B cell (primary cell): ENCODE measurements at regions not wholly inside any gene's neighbourhood (a gene's known extent, or its start where the extent isn't known, plus 50 kb on each side); places are given as distances from the start of the nearest gene placed in this dataset.

Source experiments
- ATAC-seq: fragments of 200-7000 bp; cut with Tn5 transposase; one replicate; pipeline ENCODE4 v1.10.0; 2021; ENCODE audit warnings: low read depth, mild to moderate bottlenecking, moderate number of reproducible peaks, moderate library complexity
- CTCF ChIA-PET: fragments of 350-600 bp; sonication (Branson Sonifier 250); formaldehyde crosslinking; loops from one replicate; lab custom pipeline; 2021; ENCODE audit warnings: antibody characterized with exemption, inconsistent platforms; lab: Charles Lee
- POLR2A ChIA-PET: fragments of 350-600 bp; sonication (Branson Sonifier 250); formaldehyde crosslinking; loops from one replicate; lab custom pipeline; 2021; ENCODE audit warnings: antibody characterized with exemption; lab: Charles Lee
- DNase-seq: peaks from one replicate; pipeline ENCODE4 v3.0.0; 2013
- H2AFZ ChIP-seq: 2 replicates; pipeline ENCODE4 v1.6.1; 2012; ENCODE audit warnings: mild to moderate bottlenecking, low read depth, low read length; ENCODE audit not compliant: insufficient read depth, poor library complexity, severe bottlenecking
- H3K27ac ChIP-seq, 2 donors: 1 replicate in 1 of 2; 2 replicates in 1 of 2; pipeline ENCODE4 v1.5.1; 2012 to 2013; ENCODE audit warnings: low read length in 2 of 2, mild to moderate bottlenecking in 2 of 2, moderate library complexity in 1 of 2
- H3K27me3 ChIP-seq, 4 experiments: fragments of 200-600 bp in 1 of 4; sonication (generic) in 1 of 4; replicated peaks in 1 of 4; 1 replicate in 2 of 4; 2 replicates in 2 of 4; pipeline versions ENCODE4 v1.6.1 to v1.7.0; 2013 to 2016; ENCODE audit warnings: low read length in 3 of 4, mild to moderate bottlenecking in 2 of 4, mixed read lengths in 1 of 4, moderate library complexity in 1 of 4; ENCODE audit not compliant: insufficient read depth in 4 of 4, control insufficient read depth in 3 of 4; ENCODE audit errors: control extremely low read depth in 1 of 4
- H3K36me3 ChIP-seq, 2 experiments: replicated peaks in 1 of 2; 1 replicate in 1 of 2; 2 replicates in 1 of 2; pipeline versions ENCODE4 v1.6.1 to v1.7.1; 2013; ENCODE audit warnings: low read length in 1 of 2; ENCODE audit not compliant: insufficient read depth in 2 of 2, control insufficient read depth in 1 of 2; ENCODE audit errors: control extremely low read depth in 1 of 2, extremely low read depth in 1 of 2
- H3K4me1 ChIP-seq, 2 donors: fragments of 200-600 bp in 1 of 2; sonication (generic) in 1 of 2; 1 replicate in 1 of 2; 2 replicates in 1 of 2; pipeline versions ENCODE4 v1.5.1 to v1.6.1; 2013 to 2017; ENCODE audit warnings: low read length in 2 of 2; ENCODE audit not compliant: control insufficient read depth in 2 of 2, insufficient read depth in 2 of 2
- H3K4me2 ChIP-seq: replicated peaks from 2 replicates; pipeline ENCODE3; 2012; ENCODE audit warnings: mild to moderate bottlenecking, low read depth, low read length; ENCODE audit not compliant: poor library complexity, severe bottlenecking
- H3K4me3 ChIP-seq, 5 experiments: fragments of 200-600 bp in 1 of 5; sonication (generic) in 1 of 5; 1 replicate in 3 of 5; 2 replicates in 2 of 5; pipeline versions ENCODE4 v1.5.1 to v1.7.0; 2011 to 2016; ENCODE audit warnings: low read length in 4 of 5, mild to moderate bottlenecking in 4 of 5, low read depth in 2 of 5, control low read depth in 1 of 5, moderate library complexity in 1 of 5; ENCODE audit not compliant: insufficient read depth in 1 of 5; ENCODE audit errors: control extremely low read depth in 1 of 5, extremely low read depth in 1 of 5
- H3K79me2 ChIP-seq: fragments of 200-600 bp; sonication (generic); one replicate; pipeline ENCODE4 v1.6.0; 2016; ENCODE audit warnings: low read length; ENCODE audit not compliant: control insufficient read depth, insufficient read depth
- H3K9ac ChIP-seq: fragments of 200-600 bp; sonication (generic); 2 replicates; pipeline ENCODE4 v1.6.1; 2017; ENCODE audit warnings: mild to moderate bottlenecking, low read length, moderate library complexity
- H3K9me3 ChIP-seq, 3 donors: one replicate each; pipeline versions ENCODE4 v1.6.1 to v1.7.1; 2013; ENCODE audit warnings: low read length in 2 of 3; ENCODE audit not compliant: control insufficient read depth in 2 of 3, insufficient read depth in 1 of 3; ENCODE audit errors: control extremely low read depth in 1 of 3
- H4K20me1 ChIP-seq: 2 replicates; pipeline ENCODE4 v1.6.0; 2012; ENCODE audit warnings: mild to moderate bottlenecking, low read length; ENCODE audit not compliant: insufficient read depth, control insufficient read depth, poor library complexity, severe bottlenecking
- H3K27ac Mint-ChIP-seq: one replicate; pipeline ENCODE4 v1.8.0; 2021; ENCODE audit warnings: mixed read lengths
- H3K27me3 Mint-ChIP-seq: one replicate; pipeline ENCODE4 v1.8.0; 2021; ENCODE audit warnings: mixed read lengths
- H3K4me1 Mint-ChIP-seq: one replicate; pipeline ENCODE4 v1.8.0; 2021; ENCODE audit warnings: mixed read lengths
- H3K4me3 Mint-ChIP-seq: one replicate; pipeline ENCODE4 v1.8.0; 2021; ENCODE audit warnings: mixed read lengths
- H3K9me3 Mint-ChIP-seq: one replicate; pipeline ENCODE4 v1.8.0; 2022; ENCODE audit warnings: mixed read lengths; ENCODE audit not compliant: insufficient read depth
- EZH2 ChIP-seq: IDR thresholded peaks from 2 replicates; pipeline ENCODE4 v1.6.1; 2012; ENCODE audit warnings: borderline replicate concordance, low read depth, mild to moderate bottlenecking, moderate library complexity, low read length; ENCODE audit not compliant: insufficient read depth, poor library complexity, severe bottlenecking
- WGBS: methylation state at CpG from one replicate; pipeline ENCODE4 v1.1.5; 2013; ENCODE audit warnings: missing lambda C conversion rate; ENCODE audit not compliant: insufficient coverage; 5-methylcytosine and 5-hydroxymethylcytosine counted together
- intact Hi-C: fragments of 100-400 bp; cut with micrococcal nuclease; formaldehyde crosslinking; loops from one replicate; pipeline ENCODE4 v1.10.0; 2022
- TF ChIP-seq, protein P1 (sequence below): fragments of 200-600 bp; IDR thresholded peaks from one replicate; pipeline ENCODE4 v1.8.0; 2022; ENCODE audit warnings: antibody characterized with exemption, mild to moderate bottlenecking

DNA sequence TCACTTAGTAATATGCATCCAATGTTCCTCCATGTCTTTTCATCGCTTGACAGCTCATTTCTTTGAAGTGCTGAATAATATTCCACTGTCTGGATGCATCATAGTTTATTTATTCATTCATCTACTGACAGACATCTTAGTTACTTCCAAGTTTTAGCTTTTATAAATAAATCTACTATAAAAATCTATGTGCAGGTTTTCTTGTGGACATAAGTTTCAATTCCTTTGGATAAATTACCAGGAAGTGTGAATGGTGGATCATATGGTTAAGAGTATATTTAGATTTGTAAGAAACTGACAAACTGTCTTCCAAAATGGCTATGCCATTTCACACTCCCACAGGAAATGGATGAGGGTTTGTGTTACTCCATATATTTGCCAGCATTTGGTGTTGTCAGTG is 1392.9 kb upstream of the PABPC4L start:
- H3K36me3 ChIP-seq: no peaks in the 10 kb centered on the region
- no peaks in the 10 kb centered on the region for H3K4me1 Mint-ChIP-seq
- intact Hi-C loops: no loop called here

DNA sequence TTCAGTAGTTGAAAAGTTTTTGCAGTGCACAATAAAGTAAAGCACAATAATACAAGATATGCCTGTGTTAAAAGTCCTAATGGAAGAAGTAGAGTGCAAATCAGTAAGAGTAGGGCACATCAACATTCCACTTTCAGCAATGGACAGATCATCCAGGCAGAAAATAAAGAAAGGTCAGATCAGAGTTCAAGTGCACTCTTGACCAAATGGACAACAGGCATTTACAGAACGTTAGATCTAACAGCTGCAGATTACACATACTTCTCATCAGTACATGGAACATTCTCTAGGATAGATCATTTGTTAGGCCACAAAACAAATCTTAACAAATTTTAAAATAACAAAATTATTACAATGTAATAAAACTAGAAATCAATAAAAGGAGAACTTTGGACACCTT is 1373.5 kb upstream of the PABPC4L start:
- Histone ChIP-seq H3K4me1 (no peaks in the 10 kb centered on the region), H3K9me3 (no peaks in the 10 kb centered on the region), H3K9ac (no peak overlapping the region), H3K36me3 (no peaks in the 10 kb centered on the region), H3K27me3 (no peaks in the 10 kb centered on the region), H3K79me2 (no peaks in the 10 kb centered on the region), H2AFZ (no peak overlapping the region), H3K4me2 (no peak overlapping the region), H3K4me3 (no peak overlapping the region), H4K20me1 (no peaks in the 10 kb centered on the region), H3K27ac (no peak overlapping the region)
- ChIA-PET POLR2A (no interaction called here), CTCF (no interaction called here)
- 80% methylated on average over 1 of the region's 1 CpG for WGBS
- DNase-seq (no peak), ATAC-seq (no peak)
- H3K27me3 Mint-ChIP-seq: no peaks in the 10 kb centered on the region
- intact Hi-C loops: no loop called here
- no peaks in the 10 kb centered on the region for H3K9me3 Mint-ChIP-seq
- TF ChIP-seq EZH2: no peak
- TF ChIP-seq, protein P1, sequence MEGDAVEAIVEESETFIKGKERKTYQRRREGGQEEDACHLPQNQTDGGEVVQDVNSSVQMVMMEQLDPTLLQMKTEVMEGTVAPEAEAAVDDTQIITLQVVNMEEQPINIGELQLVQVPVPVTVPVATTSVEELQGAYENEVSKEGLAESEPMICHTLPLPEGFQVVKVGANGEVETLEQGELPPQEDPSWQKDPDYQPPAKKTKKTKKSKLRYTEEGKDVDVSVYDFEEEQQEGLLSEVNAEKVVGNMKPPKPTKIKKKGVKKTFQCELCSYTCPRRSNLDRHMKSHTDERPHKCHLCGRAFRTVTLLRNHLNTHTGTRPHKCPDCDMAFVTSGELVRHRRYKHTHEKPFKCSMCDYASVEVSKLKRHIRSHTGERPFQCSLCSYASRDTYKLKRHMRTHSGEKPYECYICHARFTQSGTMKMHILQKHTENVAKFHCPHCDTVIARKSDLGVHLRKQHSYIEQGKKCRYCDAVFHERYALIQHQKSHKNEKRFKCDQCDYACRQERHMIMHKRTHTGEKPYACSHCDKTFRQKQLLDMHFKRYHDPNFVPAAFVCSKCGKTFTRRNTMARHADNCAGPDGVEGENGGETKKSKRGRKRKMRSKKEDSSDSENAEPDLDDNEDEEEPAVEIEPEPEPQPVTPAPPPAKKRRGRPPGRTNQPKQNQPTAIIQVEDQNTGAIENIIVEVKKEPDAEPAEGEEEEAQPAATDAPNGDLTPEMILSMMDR: no peak
- no peak overlapping the region for H3K4me3 Mint-ChIP-seq
- H3K27ac Mint-ChIP-seq: no peak overlapping the region
- no peaks in the 10 kb centered on the region for H3K4me1 Mint-ChIP-seq

More for the DNA sequence above, 1392.9 kb upstream of the PABPC4L start:
- H3K79me2 ChIP-seq: no peaks in the 10 kb centered on the region
- ATAC-seq: no peak
- Mint-ChIP-seq H3K27ac (no peak overlapping the region), H3K4me3 (no peak overlapping the region), H3K27me3 (no peaks in the 10 kb centered on the region), H3K9me3 (peaks cover 8% of the 10 kb centered on the region)
- H3K4me2 ChIP-seq: no peak overlapping the region
- H3K4me3 ChIP-seq: no peak overlapping the region
- H2AFZ ChIP-seq: no peak overlapping the region
- CTCF ChIA-PET: no interaction called here
- H3K27ac ChIP-seq: no peak overlapping the region
- DNase-seq: no peak
- no CpG with 5 or more reads among the region's 1 CpG for WGBS
- no peak overlapping the region for H3K9ac ChIP-seq
- H3K9me3 ChIP-seq: peaks cover 0 to 3% (median 3%) of the 10 kb centered on the region in 3 donors
- H4K20me1 ChIP-seq: no peaks in the 10 kb centered on the region
- POLR2A ChIA-PET: no interaction called here
- H3K4me1 ChIP-seq: no peaks in the 10 kb centered on the region
- no peaks in the 10 kb centered on the region for H3K27me3 ChIP-seq
- TF ChIP-seq, protein P1: no peak
- TF ChIP-seq EZH2: no peak
